Stimulated activated CD8-positive, alpha-beta memory T cell treated with anti-CD3 and anti-CD28 coated beads, Interleukin-7, amount 100 ng/mL, for 4 hours (primary cell): ENCODE measurements at regions not wholly inside any gene's neighbourhood (a gene's known extent, or its start where the extent isn't known, plus 50 kb on each side); places are given as distances from the start of the nearest gene placed in this dataset.
A peak's percentile ranks its signal among the peaks of the same experiment; 100 is the strongest.

Source experiments
- DNase-seq, 2 donors: peaks; one replicate each; pipeline ENCODE4 v3.0.0-alpha.2; 2020; ENCODE audit warnings: low read depth in 2 of 2

DNA sequence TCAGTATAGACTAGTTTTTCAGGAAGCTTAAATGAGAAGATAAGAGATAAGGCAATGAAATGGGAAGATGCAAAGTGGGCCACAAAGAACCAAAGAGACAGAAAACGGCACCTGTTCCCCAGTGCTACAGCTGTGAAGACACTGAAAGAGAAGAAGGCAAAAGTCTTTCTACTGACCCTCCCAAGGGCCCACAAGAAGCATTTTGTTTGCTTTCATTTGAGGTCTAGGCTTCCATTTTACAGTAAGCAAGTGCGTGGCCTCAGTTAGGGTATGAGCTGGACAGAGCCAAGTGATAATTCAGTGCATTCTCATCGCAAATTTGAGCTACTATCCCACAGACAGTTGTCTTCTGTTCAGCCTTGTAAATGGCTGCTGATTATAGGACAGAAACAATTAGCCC is 53.4 kb upstream of the STK17B start:
- no peak for DNase-seq

DNA sequence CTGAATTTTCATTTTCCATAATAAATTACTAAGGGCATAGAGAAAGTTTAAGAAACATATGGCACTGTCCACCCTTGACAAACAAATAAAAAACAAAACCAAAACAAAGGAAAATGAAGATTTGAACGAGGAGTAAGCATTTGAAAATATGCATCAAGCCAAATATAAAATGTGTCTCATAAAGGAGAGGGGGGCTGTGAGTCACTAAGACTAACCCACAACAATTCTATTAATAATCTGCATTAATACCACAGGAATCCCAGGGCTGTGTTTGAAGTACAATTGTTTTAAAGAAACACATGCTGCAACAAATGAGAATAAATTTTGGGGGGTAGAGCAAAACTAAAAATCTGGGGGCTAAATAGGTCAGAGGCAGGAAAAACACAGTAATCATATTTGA is 53.8 kb upstream of the STK17B start:
- no peak for DNase-seq

DNA sequence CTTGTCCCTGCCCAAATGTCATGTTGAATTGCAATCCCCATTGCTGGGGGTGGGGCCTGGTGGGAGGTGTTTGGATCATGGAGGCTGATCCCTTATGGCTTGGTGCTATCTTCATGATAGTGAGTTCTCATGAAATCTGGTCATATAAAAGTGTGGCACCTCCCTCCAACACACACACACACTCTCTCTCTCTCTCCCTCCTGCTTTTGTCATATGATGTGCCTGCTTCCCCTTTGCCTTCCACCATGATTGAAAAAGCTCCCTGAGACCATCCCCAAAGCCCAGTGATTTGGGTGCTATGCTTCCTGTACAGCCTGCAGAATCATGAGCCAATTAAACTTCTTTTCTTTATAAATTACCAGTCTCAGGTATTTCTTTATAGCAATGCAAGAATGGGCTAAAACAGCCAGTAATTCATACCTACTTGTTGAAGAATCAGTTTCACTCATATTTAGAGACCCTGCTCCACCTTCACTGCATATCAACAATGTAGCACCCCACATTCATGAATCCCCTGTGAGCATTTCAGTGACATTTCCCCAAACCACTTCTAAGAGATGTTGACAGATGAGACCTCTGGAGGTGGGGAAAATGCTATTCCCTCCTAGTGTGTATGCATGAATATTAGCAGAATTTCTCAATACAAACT is 54.8 kb upstream of the STK17B start:
- DNase-seq = no peak

DNA sequence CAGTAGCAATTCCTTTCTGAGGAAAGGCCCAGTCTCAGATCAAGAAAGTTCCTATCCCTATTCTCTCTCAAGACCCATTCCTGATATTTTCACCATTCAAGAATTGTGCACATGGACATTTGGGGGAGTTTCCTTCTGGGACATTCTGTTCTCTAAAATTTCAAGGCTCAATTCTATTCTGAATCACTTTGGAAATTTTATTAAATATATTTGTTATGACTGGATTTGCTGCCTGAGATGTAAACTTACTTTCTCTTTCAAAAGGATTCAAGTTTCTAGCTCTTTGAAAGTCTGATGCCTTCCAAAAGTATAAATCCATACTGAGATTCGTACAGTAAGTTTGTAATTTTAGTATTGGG is 55.3 kb upstream of the STK17B start:
- no peak for DNase-seq

DNA sequence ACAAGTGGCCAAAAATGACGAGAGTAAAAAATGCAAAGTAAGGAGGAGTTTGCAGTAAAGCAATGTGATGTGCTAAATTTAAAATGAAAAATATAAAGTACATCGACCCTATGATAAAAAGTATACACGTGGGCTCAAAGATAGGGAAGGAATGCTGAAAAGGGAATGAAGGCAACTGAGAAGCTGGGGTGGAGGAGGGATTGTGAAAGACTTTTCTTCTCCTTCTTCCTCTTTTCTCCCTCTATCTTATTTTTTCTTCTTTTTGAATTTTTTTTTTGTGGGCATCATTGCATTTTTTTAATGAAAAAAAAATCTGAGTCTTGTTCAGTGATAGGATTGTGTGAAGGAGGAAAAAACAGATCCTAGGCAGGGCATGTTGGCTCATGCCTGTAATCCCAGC is 57.6 kb upstream of the STK17B start:
- DNase-seq = no peak

DNA sequence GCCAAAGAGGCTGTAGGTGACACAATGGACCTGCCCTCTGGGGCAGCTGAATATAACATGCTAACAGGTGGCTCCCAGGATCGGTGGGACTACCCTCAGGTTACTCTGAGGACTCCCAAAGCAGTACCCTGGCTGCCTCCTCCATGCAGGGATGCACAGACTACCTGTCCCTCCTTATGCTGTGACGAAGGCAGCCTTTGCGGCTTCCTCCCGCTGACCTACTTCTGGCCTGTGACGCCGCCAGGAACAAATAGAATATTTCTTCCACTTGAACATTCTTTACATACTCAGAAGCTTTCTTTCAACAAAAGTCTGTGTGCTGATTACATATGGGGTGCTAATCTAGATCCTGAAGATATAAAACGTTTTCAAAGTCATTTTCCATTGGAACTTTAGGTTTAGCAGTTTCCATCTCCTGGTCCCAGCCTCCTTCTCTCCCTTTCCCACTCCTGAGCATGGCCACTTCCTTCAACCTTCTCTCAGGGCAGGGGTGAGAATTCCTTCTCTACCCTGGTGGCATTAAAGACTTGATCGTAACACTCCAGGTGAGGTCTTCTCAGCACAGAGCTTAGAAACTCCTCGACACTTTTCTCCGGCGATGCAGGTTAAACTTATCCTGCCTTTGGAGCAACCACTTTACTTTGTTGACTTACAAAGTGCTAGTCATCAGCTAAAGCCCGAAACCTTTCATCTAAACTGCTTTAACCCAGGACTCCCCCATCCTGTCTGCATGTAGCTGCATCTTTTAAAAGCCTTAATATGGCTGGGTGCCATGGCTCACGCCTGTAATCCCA is 58.9 kb upstream of the STK17B start:
- peak in 1 of 2 donors; percentile 39 for DNase-seq

DNA sequence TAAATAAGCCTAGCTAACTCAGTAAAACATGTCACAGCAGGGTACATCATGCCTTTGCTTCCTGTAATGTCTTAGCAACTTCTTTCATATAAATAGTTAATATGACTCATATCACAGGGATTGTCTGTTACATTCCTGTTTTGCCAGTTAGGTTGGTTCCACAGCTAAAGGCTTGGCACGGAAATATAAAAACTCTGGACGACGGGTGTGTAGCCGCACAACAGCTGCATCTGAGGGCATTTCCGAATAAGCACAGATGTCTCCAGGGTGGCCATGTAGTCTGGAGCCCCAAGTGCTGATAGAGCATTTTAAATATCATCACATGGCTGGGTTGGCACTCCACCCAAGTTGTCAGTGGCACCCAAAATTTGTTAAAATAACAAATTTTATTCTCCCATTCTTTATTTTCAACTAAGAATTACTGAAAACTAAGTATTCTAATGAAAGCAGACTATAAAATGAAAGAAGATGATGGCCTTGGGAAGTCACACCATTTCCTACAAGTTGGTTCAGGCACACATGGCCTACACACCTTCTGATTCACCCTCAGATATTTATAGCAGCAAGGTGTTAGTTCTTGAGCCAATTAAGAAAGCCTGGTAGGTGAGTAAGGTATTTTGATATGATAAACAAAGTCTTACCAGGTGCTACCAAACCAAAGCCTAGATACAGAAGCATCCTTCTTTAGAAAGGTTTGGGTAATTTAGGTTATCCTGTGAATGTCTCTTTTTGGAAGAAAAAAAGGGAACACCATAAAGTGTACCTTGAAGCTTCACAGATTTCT is 61.8 kb upstream of the STK17B start:
- DNase-seq = no peak

DNA sequence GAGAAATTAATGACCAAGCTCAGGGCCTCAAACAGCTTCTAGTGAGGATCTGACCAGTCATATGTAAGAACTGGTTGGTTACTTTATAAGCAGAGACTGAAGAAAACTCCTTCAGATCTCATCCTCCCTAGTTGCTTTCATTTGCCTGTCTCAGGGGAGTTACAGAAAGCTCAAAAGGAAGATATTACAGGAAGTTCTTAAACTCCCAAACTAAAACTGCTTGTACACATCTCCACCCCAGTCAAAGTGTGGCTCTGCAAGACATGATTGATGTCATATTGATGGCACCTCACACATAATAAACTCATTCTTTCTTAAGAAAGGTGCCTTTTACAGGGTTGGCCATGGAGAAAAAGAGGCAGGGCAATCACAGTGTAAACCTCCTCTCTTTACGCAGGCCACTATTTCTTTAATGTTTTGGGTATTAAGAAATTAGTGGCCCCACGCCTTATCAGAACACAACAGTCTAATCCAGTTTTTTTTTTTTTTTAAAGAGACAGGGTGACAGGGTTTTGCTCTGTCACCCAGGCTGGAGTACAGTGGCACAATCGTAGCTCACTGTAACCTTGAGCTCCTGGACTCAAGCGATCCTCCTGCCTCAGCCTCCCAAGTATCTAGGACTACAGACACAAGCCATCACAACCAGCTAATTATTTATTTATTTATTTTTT is 62.6 kb upstream of the STK17B start:
- DNase-seq = no peak

DNA sequence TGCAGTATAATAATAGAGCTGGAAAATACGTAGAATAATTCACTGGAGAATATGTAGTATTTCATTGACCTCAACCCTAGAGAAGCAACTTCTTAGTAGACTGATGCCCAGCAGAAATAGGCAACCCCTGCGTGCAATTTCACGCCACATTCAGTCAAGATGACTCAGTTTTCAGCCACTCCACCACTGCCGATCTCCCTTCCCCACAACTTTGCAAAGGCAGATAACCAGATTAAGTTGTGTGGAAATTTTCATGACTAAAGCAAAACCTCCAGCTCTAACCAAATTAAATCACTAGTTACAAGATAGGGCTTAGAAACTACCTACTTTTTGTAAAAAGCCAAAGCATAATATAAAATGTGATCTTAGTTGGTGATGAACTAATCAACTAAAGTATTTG is 63.3 kb upstream of the STK17B start:
- peak; percentile 49 to 60 for DNase-seq

DNA sequence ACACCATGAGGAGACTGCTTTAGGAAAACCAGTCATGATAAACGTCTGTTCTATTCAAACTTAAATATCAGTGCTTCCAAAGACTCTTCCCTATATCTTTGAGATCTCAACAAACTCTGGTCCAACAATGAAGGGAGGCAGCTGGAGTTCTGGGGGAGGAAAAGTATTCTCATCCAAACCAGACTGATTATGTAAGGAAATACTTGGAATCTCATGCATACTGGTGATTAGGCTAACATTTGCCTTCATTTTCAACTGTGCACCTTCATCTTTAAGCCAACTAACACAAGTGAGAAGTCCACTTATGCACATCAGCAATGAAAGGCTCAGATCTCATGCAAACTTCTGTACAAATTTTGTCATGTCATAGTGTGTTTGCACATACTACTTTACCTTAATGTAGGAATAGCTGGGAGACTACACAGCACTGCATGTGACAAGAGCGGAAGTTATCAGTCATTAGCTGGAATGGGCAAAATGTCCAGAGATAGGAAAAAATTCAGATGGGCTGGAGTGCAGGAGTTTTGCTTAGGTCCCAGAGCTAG is 67.5 kb upstream of the STK17B start:
- DNase-seq = no peak

DNA sequence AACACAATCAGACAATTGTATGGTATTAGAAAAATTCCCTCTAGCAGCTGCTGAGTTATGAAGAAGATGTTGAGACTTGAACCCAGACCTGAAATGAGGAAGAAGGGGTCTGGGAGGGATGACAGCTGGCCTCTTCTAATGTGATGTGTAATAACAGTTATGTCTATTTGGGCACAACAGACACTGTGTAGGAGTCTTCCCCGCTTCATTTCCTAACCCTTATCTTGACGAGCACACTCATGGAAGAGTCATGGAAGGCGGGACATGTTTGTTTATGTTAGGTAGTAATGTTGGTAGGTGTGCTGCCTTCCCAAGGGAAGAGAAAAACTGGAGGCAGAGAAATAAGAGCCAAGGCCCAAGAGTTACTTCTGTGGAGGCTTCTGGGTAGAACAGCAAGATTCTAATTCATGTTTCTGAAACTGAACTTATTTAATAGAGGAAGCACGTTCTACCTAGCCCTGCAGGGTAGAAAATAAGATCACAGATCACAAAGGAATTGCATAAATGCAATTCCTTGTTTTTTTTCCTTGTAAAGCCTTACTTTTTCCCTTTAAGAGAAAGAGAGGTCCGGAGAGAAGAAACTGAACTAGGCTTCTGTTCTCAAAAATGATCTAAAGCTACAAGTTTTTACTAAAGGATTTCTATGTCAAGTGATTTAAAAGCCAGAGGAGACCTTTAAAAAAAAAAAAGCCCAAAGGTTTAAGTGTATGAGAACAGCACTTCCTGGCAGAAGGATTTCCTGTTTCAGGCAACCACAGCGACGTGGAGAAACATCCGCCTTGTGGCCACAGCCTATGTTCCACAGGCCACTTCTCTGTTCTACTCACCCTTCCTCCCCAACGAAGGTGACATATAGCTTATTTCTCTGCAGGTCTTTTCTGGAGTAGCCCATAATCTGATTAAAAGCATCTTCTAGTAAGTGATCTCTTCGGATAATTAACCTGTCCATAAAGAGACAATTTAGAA is 68.5 kb upstream of the STK17B start:
- DNase-seq = peak; percentile 77 to 79

DNA sequence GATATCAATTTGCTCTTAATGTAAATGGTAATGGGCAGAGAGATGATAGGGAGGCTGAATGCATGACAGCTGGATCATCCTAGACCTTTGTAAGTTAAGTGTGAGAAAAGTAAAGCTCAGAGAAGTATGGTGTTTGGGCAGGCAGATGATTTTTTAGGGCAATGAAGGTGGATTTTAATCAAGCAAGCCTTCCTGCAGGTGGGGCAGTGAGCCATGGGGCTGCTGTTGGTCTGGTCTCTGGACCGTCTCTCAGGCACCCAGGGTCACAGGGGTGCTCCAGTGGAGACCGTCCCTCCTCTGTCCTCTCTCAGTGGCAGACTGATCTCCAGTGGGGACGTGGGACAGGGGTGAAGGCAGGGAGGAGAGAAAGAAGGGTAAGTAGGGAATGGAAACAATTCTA is 69.8 kb upstream of the STK17B start:
- DNase-seq = no peak

DNA sequence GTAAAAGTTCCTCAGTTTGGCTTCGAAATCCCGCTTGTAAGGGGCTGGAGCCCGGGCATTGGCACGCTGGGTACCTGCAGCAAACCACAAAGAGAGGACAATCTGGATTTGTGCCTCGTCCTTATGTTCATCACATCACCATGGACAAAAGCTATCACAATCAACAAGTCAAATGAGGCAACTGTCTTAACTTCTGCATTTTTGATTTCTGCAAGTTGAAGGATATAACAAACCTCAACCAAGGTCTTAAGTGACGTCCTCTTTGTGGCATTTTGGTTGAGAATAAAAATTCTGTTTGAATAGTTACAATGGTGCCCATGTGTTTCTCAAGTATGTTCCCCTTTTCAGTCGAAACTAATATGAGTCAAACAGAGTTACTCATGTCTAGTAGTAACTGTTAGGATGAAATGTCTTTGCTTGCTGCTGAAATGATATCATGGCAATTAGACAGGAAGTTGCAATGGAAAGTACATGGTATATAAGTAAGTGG is 70.8 kb upstream of the STK17B start:
- no peak for DNase-seq

DNA sequence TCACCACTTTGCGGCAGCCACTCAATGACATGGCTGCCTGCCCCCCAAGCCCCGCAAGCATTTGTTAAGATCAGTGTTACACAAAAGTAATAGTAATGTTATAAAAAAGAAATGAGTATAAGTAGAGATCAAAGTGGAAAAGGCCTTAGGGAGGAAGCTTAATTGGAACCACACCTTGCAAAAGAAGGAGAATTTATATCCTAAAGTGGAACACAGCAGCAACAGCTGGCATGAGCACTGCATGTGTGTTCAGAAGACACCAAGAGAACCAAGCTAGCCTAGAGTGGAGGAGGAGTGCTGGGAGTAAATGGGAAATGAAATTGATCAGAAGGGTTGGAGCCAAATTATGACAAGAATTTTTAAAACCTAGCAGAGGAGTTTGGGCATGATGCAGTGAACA is 73.1 kb upstream of the STK17B start:
- DNase-seq = no peak

DNA sequence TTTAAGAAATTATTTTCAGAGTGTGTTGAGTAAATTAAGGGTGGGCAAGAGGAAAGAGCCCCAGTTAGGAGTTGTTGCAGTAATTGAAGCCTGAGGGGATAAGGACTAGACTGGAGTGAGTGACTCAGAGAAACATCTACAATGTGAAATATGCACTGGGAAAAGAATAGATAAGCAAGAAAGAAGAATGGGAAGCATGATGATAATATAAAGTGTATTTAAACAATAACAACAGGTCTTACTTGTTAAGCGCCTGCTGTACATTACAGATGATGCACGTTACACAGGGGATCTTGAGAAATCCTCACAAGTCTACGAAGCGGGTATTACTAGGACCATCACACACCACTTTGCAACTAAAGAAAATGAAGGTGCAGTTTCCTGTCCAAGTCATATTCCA is 73.6 kb upstream of the STK17B start:
- no peak for DNase-seq

DNA sequence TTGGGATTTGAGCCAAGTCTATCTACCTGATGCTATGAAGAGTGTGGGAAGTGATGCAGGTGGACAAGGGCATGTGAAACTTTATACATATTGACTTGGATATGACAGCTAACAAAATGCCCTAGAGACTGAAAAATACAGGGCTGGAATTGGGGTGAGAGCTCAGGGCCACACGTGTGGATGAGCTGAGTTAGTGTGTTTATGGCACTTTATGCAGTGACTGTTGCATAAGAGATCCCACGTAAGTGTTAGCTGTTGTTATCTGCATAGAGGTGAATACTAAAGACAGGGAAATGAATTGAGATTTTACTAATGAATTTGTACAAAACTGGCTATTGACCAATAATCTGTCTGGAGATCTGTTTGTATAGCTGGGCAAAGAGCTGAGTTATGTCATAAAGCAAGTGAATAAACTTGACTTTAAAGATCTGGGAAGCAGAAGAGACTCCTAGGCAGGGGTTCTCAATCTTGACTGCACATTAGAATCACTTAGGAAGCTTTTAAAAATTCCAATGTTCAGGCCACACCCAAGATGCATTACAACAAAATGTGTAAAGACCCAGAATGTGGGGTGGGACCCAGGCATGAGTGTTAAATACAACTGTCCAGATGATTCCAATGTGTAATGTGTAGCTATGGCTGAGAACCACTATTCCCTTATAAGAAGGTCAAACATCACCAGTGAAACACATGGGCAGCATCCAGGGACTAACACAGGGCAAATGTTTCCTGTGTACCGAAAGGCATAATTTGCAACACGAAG is 74.2 kb upstream of the STK17B start:
- no peak for DNase-seq

DNA sequence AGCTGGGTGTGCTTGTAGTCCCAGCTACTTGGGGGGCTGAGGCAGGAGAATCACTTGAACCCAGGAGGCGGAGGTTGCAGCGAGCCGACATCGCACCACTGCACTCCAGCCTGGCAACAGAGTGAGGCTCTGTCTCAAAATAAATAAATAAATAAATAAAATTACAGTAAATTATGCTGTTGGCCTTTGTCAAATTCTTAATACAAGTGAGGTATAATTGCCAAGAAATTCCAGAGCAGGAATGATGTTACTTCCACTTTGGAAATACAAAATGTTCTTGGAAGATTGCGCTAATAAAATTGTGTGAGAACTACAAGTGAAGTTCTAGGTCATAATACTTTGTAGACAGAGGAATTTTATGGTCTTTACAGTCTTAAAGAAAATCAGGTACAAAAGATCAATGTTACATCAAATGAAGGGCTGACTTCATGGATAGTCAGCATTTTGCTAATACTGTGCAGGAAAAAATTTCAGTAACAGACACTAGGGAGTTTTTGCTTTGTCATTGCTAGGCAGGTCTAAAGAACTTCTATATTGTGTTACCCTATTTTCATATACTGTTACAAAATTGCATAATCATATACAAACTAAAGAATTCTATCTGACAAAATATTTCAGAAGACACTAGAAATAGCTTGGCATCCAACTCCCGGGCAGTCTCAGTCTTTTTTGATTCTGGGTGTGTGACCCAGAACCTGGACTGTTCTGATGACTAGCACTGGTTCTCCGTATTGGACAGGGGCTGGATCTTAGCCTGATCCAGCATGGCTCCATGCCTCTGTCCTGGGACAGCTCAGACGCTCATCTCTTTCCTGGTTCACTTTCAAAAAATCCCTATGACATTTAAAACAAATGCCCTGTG is 76.0 kb upstream of the STK17B start:
- no peak for DNase-seq

DNA sequence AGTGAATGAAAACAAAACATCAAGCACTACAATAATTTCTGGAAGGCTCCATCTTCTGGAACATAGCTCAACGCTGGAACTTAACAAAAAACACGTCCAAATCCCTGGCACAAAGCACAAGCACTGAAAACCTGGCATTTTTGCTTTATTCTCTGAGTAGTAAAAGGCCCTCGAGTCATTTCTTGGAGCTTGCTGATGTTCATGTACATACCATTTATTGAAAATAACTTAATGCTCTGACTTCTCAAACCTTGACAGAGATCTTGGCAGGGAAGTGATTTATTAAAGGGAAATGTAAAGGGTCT is 76.5 kb upstream of the STK17B start:
- no peak for DNase-seq

DNA sequence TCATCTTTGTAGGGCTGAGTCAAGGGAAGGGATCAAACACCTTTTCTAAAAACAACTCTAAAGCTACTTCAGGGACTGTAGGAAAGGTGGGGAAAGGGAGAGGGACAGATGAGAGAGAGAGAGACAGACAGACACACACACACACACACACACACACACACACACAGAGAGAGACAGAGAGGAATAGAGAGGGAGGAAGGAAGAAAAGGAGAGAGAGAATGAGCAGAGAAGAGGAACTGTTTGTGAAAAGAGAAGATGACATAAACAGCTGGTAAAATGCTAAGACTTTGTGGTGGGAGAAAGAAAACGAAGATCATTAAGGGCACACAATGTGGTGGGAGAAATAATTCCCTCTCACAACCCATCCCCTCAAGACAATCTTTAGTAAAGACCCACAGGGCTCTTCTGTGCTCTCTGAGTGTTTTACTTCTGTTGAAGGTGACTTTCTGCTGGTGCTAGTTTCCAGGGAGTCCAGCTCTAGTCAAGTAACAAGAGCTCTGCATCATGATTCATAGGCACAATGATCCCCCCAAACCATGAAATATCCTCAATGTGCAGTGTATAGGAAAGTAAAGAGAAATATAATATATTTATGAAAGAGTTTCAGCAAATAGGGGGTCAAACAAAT is 77.2 kb upstream of the STK17B start:
- DNase-seq = no peak
